H9 (cell line): ENCODE measurements at regions not wholly inside any gene's neighbourhood (a gene's known extent, or its start where the extent isn't known, plus 50 kb on each side); places are given as distances from the start of the nearest gene placed in this dataset.

Experiments
- DNase-seq: peaks from one replicate; pipeline ENCODE4 v3.0.0-alpha.2; 2017
- H2AFZ ChIP-seq: one replicate; pipeline ENCODE4 v1.6.1; 2013; ENCODE audit warnings: mild to moderate bottlenecking, low read length, control low read depth, moderate library complexity
- H2AK5ac ChIP-seq: 2 replicates; pipeline ENCODE4 v1.6.1; 2013; ENCODE audit warnings: low read length, control low read depth, mixed read lengths; ENCODE audit not compliant: insufficient read length
- H2BK120ac ChIP-seq: one replicate; pipeline ENCODE4 v1.6.1; 2013; ENCODE audit warnings: low read depth, mild to moderate bottlenecking, low read length, control low read depth, inconsistent platforms; ENCODE audit not compliant: poor library complexity, severe bottlenecking
- H2BK12ac ChIP-seq: 2 replicates; pipeline ENCODE4 v1.6.1; 2013; ENCODE audit warnings: low read length, control low read depth, mixed read lengths, low read depth; ENCODE audit not compliant: insufficient read length
- H2BK15ac ChIP-seq: 2 replicates; pipeline ENCODE4 v1.6.1; 2013; ENCODE audit warnings: low read depth, low read length, control low read depth
- H2BK20ac ChIP-seq: one replicate; pipeline ENCODE4 v1.6.1; 2013; ENCODE audit warnings: low read depth, mild to moderate bottlenecking, low read length, control low read depth, inconsistent platforms; ENCODE audit not compliant: poor library complexity, severe bottlenecking
- H2BK5ac ChIP-seq: 2 replicates; pipeline ENCODE4 v1.6.1; 2013; ENCODE audit warnings: low read length, control low read depth, mixed read lengths; ENCODE audit not compliant: insufficient read length
- H3K14ac ChIP-seq: 2 replicates; pipeline ENCODE4 v1.6.1; 2013; ENCODE audit warnings: low read length, control low read depth; ENCODE audit not compliant: insufficient read depth
- H3K18ac ChIP-seq: 2 replicates; pipeline ENCODE4 v1.6.1; 2013; ENCODE audit warnings: low read depth, mild to moderate bottlenecking, mixed read lengths, low read length, control low read depth; ENCODE audit not compliant: insufficient read length
- H3K23ac ChIP-seq: 2 replicates; pipeline ENCODE4 v1.6.1; 2013; ENCODE audit warnings: low read length, control low read depth, mixed read lengths, low read depth; ENCODE audit not compliant: insufficient read length
- H3K23me2 ChIP-seq: 2 replicates; pipeline ENCODE4 v1.6.1; 2013; ENCODE audit warnings: low read depth, mild to moderate bottlenecking, mixed read lengths, low read length, control low read depth; ENCODE audit not compliant: insufficient read length, poor library complexity, severe bottlenecking
- H3K27ac ChIP-seq: 2 replicates; pipeline ENCODE4 v1.5.1; 2013; ENCODE audit warnings: low read length, control low read depth, mixed read lengths, low read depth; ENCODE audit not compliant: insufficient read length
- H3K27me3 ChIP-seq: 2 replicates; pipeline ENCODE4 v1.6.1; 2013; ENCODE audit warnings: low read length, control low read depth, inconsistent platforms; ENCODE audit not compliant: insufficient read depth
- H3K4ac ChIP-seq: 2 replicates; pipeline ENCODE4 v1.6.1; 2013; ENCODE audit warnings: low read depth, mild to moderate bottlenecking, control low read depth, inconsistent platforms, low read length, moderate library complexity
- H3K4me1 ChIP-seq: 2 replicates; pipeline ENCODE4 v1.6.1; 2013; ENCODE audit warnings: low read length, control low read depth, inconsistent platforms; ENCODE audit not compliant: insufficient read depth
- H3K4me2 ChIP-seq: 2 replicates; pipeline ENCODE4 v1.6.1; 2013; ENCODE audit warnings: low read length, control low read depth, mixed read lengths; ENCODE audit not compliant: insufficient read length, insufficient read depth
- H3K56ac ChIP-seq: 2 replicates; pipeline ENCODE4 v1.6.1; 2013; ENCODE audit warnings: low read depth, mild to moderate bottlenecking, mixed read lengths, low read length, control low read depth; ENCODE audit not compliant: insufficient read length
- H3K79me1 ChIP-seq: 2 replicates; pipeline ENCODE4 v1.6.1; 2013; ENCODE audit warnings: low read depth, mild to moderate bottlenecking, moderate library complexity, low read length, control low read depth, inconsistent platforms; ENCODE audit not compliant: insufficient read depth, poor library complexity, severe bottlenecking
- H3K79me2 ChIP-seq: 2 replicates; pipeline ENCODE4 v1.6.1; 2013; ENCODE audit warnings: low read length, control low read depth, inconsistent platforms; ENCODE audit not compliant: insufficient read depth
- H3K9ac ChIP-seq: 2 replicates; pipeline ENCODE4 v1.6.1; 2013; ENCODE audit warnings: low read length, control low read depth, mixed read lengths; ENCODE audit not compliant: insufficient read length; ENCODE audit errors: extremely low read depth
- H3K9me3 ChIP-seq: one replicate; pipeline ENCODE4 v1.6.1; 2013; ENCODE audit warnings: low read depth, low read length, inconsistent platforms; ENCODE audit not compliant: control insufficient read depth
- H3T11ph ChIP-seq: one replicate; pipeline ENCODE4 v1.6.1; 2013; ENCODE audit warnings: mild to moderate bottlenecking, low read length, control low read depth, inconsistent platforms
- H4K20me1 ChIP-seq: one replicate; pipeline ENCODE4 v1.6.1; 2013; ENCODE audit not compliant: control insufficient read depth, insufficient read length, insufficient read depth
- H4K5ac ChIP-seq: 2 replicates; pipeline ENCODE4 v1.6.1; 2013; ENCODE audit warnings: low read depth, mild to moderate bottlenecking, mixed read lengths, low read length, control low read depth; ENCODE audit not compliant: insufficient read length
- H4K8ac ChIP-seq: replicated peaks from 2 replicates; pipeline ENCODE4 v1.6.1; 2013; ENCODE audit warnings: low read length, control low read depth, mixed read lengths, low read depth; ENCODE audit not compliant: insufficient read length
- H4K91ac ChIP-seq: 2 replicates; pipeline ENCODE4 v1.6.1; 2013; ENCODE audit warnings: low read depth, mild to moderate bottlenecking, moderate library complexity, mixed read lengths, low read length, control low read depth; ENCODE audit not compliant: insufficient read length
- H3K27ac Mint-ChIP-seq, 3 experiments: 2 replicates in 2 of 3; 3 replicates in 1 of 3; pipeline ENCODE4 v1.8.0; 2020 to 2021; ENCODE audit warnings: mixed read lengths in 3 of 3, mild to moderate bottlenecking in 1 of 3, moderate library complexity in 1 of 3
- H3K27me3 Mint-ChIP-seq: 2 replicates; pipeline ENCODE4 v1.8.0; 2021; ENCODE audit warnings: low read depth, mild to moderate bottlenecking, moderate library complexity, mixed read lengths
- H3K36me3 Mint-ChIP-seq, 3 experiments: 2 replicates in 2 of 3; 3 replicates in 1 of 3; pipeline ENCODE4 v1.8.0; 2020 to 2021; ENCODE audit warnings: low read depth in 3 of 3, mixed read lengths in 3 of 3; ENCODE audit not compliant: insufficient read depth in 1 of 3
- H3K4me1 Mint-ChIP-seq, 2 experiments: 2 replicates each; pipeline ENCODE4 v1.8.0; 2020; ENCODE audit warnings: mixed read lengths in 2 of 2
- H3K4me3 Mint-ChIP-seq, 2 experiments: 2 replicates in 1 of 2; 3 replicates in 1 of 2; pipeline ENCODE4 v1.8.0; 2020 to 2021; ENCODE audit warnings: mild to moderate bottlenecking in 2 of 2, mixed read lengths in 2 of 2, moderate library complexity in 1 of 2
- H3K9me3 Mint-ChIP-seq, 2 experiments: 2 replicates in 1 of 2; 3 replicates in 1 of 2; pipeline ENCODE4 v1.8.0; 2020; ENCODE audit warnings: mild to moderate bottlenecking in 2 of 2, mixed read lengths in 2 of 2, moderate library complexity in 1 of 2
- CTCF ChIP-seq: fragments of 200-600 bp; sonication (generic); conservative IDR thresholded peaks from 3 replicates; pipeline ENCODE4 v1.8.0; 2021; ENCODE audit warnings: antibody characterized with exemption, mild to moderate bottlenecking
- WGBS: extraction: QIAGEN DNeasy Blood & Tissue Kit; methylation state at CpG from one replicate; pipeline ENCODE4 v1.1.7; 2013; ENCODE audit warnings: missing lambda C conversion rate, low lambda C conversion rate, mixed read lengths; ENCODE audit not compliant: insufficient read length; ENCODE audit errors: extremely low coverage; 5-methylcytosine and 5-hydroxymethylcytosine counted together

- Histone ChIP-seq H3K4ac (no peak overlapping the region), H4K91ac (no peak overlapping the region), H3K27me3 (no peaks in the 10 kb centered on the region), H3K56ac (no peak overlapping the region), H4K8ac (no peak overlapping the region), H3K23me2 (peaks cover 3% of the 10 kb centered on the region), H4K20me1 (no peaks in the 10 kb centered on the region), H4K5ac (no peak overlapping the region), H3K9me3 (no peaks in the 10 kb centered on the region), H3K79me1 (no peaks in the 10 kb centered on the region), H3K18ac (no peak overlapping the region), H3K14ac (no peak overlapping the region), H3K9ac (no peak overlapping the region), H3K23ac (no peak overlapping the region), H3K79me2 (no peaks in the 10 kb centered on the region), H3K27ac (no peak overlapping the region), H3T11ph (no peak overlapping the region), H3K4me2 (no peak overlapping the region), H2BK15ac (no peak overlapping the region), H2BK5ac (no peak overlapping the region), H3K4me1 (peaks cover 4% of the 10 kb centered on the region; the same call in 1 of the 2 replicates), H2BK120ac (no peak overlapping the region), H2AK5ac (no peak overlapping the region), H2AFZ (no peak overlapping the region), H2BK20ac (no peak overlapping the region), H2BK12ac (no peak overlapping the region)
- no peak for TF ChIP-seq CTCF
- Mint-ChIP-seq H3K27me3 (no peaks in the 10 kb centered on the region), H3K9me3 (peaks cover 4 to 9% of the 10 kb centered on the region in 2 experiments), H3K4me1 (peaks cover 14 to 15% of the 10 kb centered on the region in 2 experiments), H3K27ac (no peak overlapping the region; a peak in 1 of 7 replicates), H3K36me3 (peaks cover 0 to 14% (median 6%) of the 10 kb centered on the region in 3 experiments; a peak in 4 of 7 replicates), H3K4me3 (no peak overlapping the region)
- DNase-seq = no peak
- no CpG with 5 or more reads among the region's 1 CpG for WGBS
Measured at GRCh38 chr3:135719449-135719848, 246.1 kb upstream of the PPP2R3A start.
